OCI-LY1 (cell line): ENCODE measurements at regions not wholly inside any gene's neighbourhood (a gene's known extent, or its start where the extent isn't known, plus 50 kb on each side); places are given as distances from the start of the nearest gene placed in this dataset.

Experiments used
- H2AFZ ChIP-seq: fragments of 200-600 bp; sonication (generic), shearing (Covaris generic); 2 replicates; pipeline ENCODE4 v1.6.0; 2014; ENCODE audit warnings: antibody characterized with exemption, mild to moderate bottlenecking, low read length
- H3F3A ChIP-seq: fragments of 200-600 bp; sonication (generic), shearing (Covaris generic); 2 replicates; pipeline ENCODE4 v1.6.0; 2014; ENCODE audit warnings: mild to moderate bottlenecking, antibody characterized with exemption, low read length, moderate library complexity; ENCODE audit not compliant: insufficient read depth
- H3K27ac ChIP-seq: fragments of 200-600 bp; sonication (generic); 2 replicates; pipeline ENCODE4 v1.5.1; 2014; ENCODE audit warnings: low read length, mixed run types, mild to moderate bottlenecking, low read depth; ENCODE audit not compliant: poor library complexity, severe bottlenecking
- H3K27me3 ChIP-seq: fragments of 200-600 bp; sonication (generic); 2 replicates; pipeline ENCODE4 v1.6.0; 2014; ENCODE audit warnings: antibody characterized with exemption, mild to moderate bottlenecking, low read length, moderate library complexity; ENCODE audit not compliant: insufficient read depth
- H3K36me3 ChIP-seq: fragments of 200-600 bp; sonication (generic); 2 replicates; pipeline ENCODE4 v1.6.1; 2014; ENCODE audit warnings: mild to moderate bottlenecking, antibody characterized with exemption, low read length, moderate library complexity, mixed read lengths; ENCODE audit not compliant: insufficient read depth
- H3K4me1 ChIP-seq: fragments of 200-600 bp; sonication (generic); 2 replicates; pipeline ENCODE4 v1.5.1; 2014; ENCODE audit warnings: mild to moderate bottlenecking, low read length, moderate library complexity; ENCODE audit not compliant: insufficient read depth, severe bottlenecking
- H3K4me2 ChIP-seq: fragments of 200-600 bp; sonication (generic), shearing (Covaris generic); 2 replicates; pipeline ENCODE4 v1.6.1; 2014; ENCODE audit warnings: low read length
- H3K4me3 ChIP-seq: fragments of 200-600 bp; sonication (generic); 2 replicates; pipeline ENCODE4 v1.5.1; 2014; ENCODE audit warnings: low read length, low read depth, mild to moderate bottlenecking, mixed read lengths; ENCODE audit not compliant: poor library complexity, severe bottlenecking
- H3K79me2 ChIP-seq: fragments of 200-600 bp; shearing (Covaris generic); 2 replicates; pipeline ENCODE4 v1.6.1; 2016; ENCODE audit warnings: mixed run types, low read length, mixed read lengths; ENCODE audit not compliant: insufficient read depth
- H3K9ac ChIP-seq: fragments of 200-600 bp; sonication (generic), shearing (Covaris generic); 2 replicates; pipeline ENCODE4 v1.6.1; 2014; ENCODE audit warnings: mild to moderate bottlenecking, low read length, mixed read lengths
- H3K9me2 ChIP-seq: fragments of 200-600 bp; sonication (generic), shearing (Covaris generic); 2 replicates; pipeline ENCODE4 v1.6.1; 2014; ENCODE audit warnings: low read depth, mild to moderate bottlenecking, low read length, mixed read lengths
- H3K9me3 ChIP-seq: fragments of 200-600 bp; shearing (Covaris generic); 2 replicates; pipeline ENCODE4 v1.6.1; 2014; ENCODE audit warnings: low read length, mixed read lengths
- H4K20me1 ChIP-seq: fragments of 200-600 bp; sonication (generic), shearing (Covaris generic); 2 replicates; pipeline ENCODE4 v1.6.0; 2016; ENCODE audit warnings: mild to moderate bottlenecking, low read length; ENCODE audit not compliant: insufficient read depth
- EZH2 ChIP-seq: fragments of 200-600 bp; sonication (generic), shearing (Covaris generic); IDR thresholded peaks from 2 replicates; pipeline ENCODE4 v1.8.0; 2017; ENCODE audit warnings: borderline replicate concordance, mixed run types, mild to moderate bottlenecking, antibody characterized with exemption, low read length, moderate library complexity, mixed read lengths
- TF ChIP-seq, protein P1 (sequence below): fragments of 200-600 bp; sonication (generic), shearing (Covaris generic); IDR thresholded peaks from 2 replicates; pipeline ENCODE4 v1.5.1; 2017; ENCODE audit warnings: mild to moderate bottlenecking, antibody characterized with exemption, low read length, moderate library complexity, mixed read lengths

DNA sequence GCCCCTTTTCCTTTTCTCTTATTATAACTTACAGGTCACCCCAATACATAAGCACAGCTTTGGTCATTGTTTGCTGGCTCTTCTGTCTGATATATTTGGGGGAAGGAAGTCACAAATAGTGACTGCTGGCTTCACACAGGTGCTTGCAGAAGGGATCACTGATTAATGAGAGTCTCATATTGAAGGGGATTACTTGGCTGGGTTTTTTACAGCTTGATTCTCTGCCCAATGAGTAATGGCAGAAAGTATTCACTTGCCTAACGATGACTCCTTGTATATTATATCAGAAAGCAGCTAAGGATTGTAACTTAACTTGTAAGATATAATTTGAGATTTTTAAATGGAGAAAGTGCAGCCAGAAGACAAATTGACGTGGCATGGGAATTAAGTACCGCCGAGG lies 119.3 kb upstream of the PFN2 start:
- H3K36me3 ChIP-seq, result no peaks in the 10 kb centered on the region
- H3K79me2 ChIP-seq, result no peaks in the 10 kb centered on the region
- H3K4me3 ChIP-seq, result no peak overlapping the region
- no peak overlapping the region for H2AFZ ChIP-seq
- H4K20me1 ChIP-seq, result no peaks in the 10 kb centered on the region
- no peak overlapping the region for H3K27ac ChIP-seq
- H3K4me2 ChIP-seq, result no peak overlapping the region
- H3K9ac ChIP-seq, result no peak overlapping the region
- no peaks in the 10 kb centered on the region for H3K9me3 ChIP-seq
- no peaks in the 10 kb centered on the region for H3K4me1 ChIP-seq
- no peaks in the 10 kb centered on the region for H3K27me3 ChIP-seq
- TF ChIP-seq, protein P1, sequence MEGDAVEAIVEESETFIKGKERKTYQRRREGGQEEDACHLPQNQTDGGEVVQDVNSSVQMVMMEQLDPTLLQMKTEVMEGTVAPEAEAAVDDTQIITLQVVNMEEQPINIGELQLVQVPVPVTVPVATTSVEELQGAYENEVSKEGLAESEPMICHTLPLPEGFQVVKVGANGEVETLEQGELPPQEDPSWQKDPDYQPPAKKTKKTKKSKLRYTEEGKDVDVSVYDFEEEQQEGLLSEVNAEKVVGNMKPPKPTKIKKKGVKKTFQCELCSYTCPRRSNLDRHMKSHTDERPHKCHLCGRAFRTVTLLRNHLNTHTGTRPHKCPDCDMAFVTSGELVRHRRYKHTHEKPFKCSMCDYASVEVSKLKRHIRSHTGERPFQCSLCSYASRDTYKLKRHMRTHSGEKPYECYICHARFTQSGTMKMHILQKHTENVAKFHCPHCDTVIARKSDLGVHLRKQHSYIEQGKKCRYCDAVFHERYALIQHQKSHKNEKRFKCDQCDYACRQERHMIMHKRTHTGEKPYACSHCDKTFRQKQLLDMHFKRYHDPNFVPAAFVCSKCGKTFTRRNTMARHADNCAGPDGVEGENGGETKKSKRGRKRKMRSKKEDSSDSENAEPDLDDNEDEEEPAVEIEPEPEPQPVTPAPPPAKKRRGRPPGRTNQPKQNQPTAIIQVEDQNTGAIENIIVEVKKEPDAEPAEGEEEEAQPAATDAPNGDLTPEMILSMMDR, result no peak
- no peak for TF ChIP-seq EZH2
- no peaks in the 10 kb centered on the region for H3K9me2 ChIP-seq
- no peaks in the 10 kb centered on the region for H3F3A ChIP-seq

DNA sequence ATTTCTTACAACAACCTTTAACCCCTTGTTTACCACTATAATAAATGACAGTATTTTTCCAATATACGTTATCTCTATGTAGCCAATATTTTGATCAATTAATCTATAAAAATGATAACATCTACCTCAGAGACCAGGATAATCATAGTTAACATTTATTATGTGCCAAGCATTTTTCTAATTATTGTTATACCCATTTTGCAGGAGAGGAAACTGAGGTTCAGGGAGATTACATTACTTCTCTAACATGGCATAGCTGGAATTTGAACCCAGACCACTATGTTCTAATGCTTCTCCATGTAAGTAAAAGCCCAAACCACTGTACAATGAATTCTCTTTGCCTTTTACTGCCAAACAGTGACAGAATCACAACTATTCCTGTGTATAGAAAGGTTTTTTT lies 113.4 kb upstream of the PFN2 start:
- Histone ChIP-seq H3K79me2 (no peaks in the 10 kb centered on the region), H3K9me3 (no peaks in the 10 kb centered on the region), H3F3A (no peaks in the 10 kb centered on the region), H3K9me2 (no peaks in the 10 kb centered on the region), H3K9ac (no peak overlapping the region), H3K4me1 (no peaks in the 10 kb centered on the region), H3K27ac (no peak overlapping the region), H3K4me2 (no peak overlapping the region), H3K36me3 (no peaks in the 10 kb centered on the region), H2AFZ (no peak overlapping the region), H4K20me1 (no peaks in the 10 kb centered on the region), H3K27me3 (no peaks in the 10 kb centered on the region), H3K4me3 (no peak overlapping the region)
- no peak for TF ChIP-seq EZH2
- TF ChIP-seq, protein P1, result no peak

DNA sequence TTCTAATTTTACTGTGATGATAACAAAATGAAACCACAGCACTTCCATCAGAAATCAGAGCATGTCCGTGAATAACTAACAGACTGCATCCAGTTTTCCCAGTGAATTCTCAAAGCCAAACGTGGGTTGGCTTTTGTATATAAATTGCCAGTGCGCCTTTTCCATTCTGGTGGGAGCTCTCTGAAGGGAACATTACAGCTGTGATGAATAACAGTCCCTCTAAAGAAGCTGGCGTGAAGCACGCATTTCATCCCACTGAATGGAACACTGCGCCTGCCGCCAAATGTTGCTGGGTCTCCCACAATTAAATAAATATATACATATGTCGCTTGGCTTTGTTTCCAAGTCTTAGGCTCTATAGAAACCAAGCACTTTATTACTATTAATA lies 113.0 kb upstream of the PFN2 start:
- Histone ChIP-seq H4K20me1 (no peaks in the 10 kb centered on the region), H3K36me3 (no peaks in the 10 kb centered on the region), H3K9ac (no peak overlapping the region), H3K27ac (no peak overlapping the region), H2AFZ (no peak overlapping the region), H3K79me2 (no peaks in the 10 kb centered on the region), H3K9me2 (no peaks in the 10 kb centered on the region), H3K4me3 (no peak overlapping the region), H3K9me3 (no peaks in the 10 kb centered on the region), H3F3A (no peaks in the 10 kb centered on the region), H3K27me3 (no peaks in the 10 kb centered on the region), H3K4me1 (no peaks in the 10 kb centered on the region), H3K4me2 (no peak overlapping the region)
- TF ChIP-seq, protein P1, result no peak
- no peak for TF ChIP-seq EZH2
